D721Med (cell line): ENCODE measurements at regions not wholly inside any gene's neighbourhood (a gene's known extent, or its start where the extent isn't known, plus 50 kb on each side); places are given as distances from the start of the nearest gene placed in this dataset.
"Not testable (repeated sequence)": the region's sequence is repeated elsewhere in the genome, so short reads cannot be mapped to it uniquely, and the experiment has no call there.

Experiments used
- DNase-seq: peaks from one replicate; pipeline ENCODE4 v3.0.0; 2011; ENCODE audit warnings: low spot score; ENCODE audit not compliant: insufficient read length
- FAIRE-seq: peaks from 2 replicates; lab custom pipeline; 2011; peaks lifted over from hg19 to GRCh38; lab: Jason Lieb, UNC
- TF ChIP-seq, protein P1 (sequence below): IDR thresholded peaks from 2 replicates; pipeline ENCODE4 v1.5.1; 2012; ENCODE audit warnings: mild to moderate bottlenecking, control low read depth; ENCODE audit not compliant: insufficient read depth; ENCODE audit errors: missing control alignments

DNA sequence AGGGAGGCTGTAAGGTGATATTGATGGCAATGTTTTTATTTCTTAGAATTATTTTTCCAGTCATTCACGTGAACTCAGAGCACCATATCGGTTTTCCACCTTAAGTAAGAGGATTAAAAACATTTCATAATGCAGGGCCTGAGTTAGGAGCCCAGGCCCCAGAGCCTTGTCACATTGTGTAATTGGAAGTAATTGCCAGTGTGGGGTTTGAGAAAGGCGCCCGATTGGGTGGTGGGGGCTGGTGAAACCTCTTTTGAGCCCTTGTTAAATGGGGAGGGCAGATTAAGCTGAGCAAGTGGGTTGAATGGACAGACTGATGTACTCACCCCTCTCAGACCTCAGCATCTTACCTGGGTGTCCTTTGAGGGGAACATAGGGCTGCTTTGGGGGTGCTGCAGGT is 116.7 kb upstream of the PITX1 start:
- TF ChIP-seq, protein P1, sequence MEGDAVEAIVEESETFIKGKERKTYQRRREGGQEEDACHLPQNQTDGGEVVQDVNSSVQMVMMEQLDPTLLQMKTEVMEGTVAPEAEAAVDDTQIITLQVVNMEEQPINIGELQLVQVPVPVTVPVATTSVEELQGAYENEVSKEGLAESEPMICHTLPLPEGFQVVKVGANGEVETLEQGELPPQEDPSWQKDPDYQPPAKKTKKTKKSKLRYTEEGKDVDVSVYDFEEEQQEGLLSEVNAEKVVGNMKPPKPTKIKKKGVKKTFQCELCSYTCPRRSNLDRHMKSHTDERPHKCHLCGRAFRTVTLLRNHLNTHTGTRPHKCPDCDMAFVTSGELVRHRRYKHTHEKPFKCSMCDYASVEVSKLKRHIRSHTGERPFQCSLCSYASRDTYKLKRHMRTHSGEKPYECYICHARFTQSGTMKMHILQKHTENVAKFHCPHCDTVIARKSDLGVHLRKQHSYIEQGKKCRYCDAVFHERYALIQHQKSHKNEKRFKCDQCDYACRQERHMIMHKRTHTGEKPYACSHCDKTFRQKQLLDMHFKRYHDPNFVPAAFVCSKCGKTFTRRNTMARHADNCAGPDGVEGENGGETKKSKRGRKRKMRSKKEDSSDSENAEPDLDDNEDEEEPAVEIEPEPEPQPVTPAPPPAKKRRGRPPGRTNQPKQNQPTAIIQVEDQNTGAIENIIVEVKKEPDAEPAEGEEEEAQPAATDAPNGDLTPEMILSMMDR = no peak
- DNase-seq = no peak
- no peak for FAIRE-seq

DNA sequence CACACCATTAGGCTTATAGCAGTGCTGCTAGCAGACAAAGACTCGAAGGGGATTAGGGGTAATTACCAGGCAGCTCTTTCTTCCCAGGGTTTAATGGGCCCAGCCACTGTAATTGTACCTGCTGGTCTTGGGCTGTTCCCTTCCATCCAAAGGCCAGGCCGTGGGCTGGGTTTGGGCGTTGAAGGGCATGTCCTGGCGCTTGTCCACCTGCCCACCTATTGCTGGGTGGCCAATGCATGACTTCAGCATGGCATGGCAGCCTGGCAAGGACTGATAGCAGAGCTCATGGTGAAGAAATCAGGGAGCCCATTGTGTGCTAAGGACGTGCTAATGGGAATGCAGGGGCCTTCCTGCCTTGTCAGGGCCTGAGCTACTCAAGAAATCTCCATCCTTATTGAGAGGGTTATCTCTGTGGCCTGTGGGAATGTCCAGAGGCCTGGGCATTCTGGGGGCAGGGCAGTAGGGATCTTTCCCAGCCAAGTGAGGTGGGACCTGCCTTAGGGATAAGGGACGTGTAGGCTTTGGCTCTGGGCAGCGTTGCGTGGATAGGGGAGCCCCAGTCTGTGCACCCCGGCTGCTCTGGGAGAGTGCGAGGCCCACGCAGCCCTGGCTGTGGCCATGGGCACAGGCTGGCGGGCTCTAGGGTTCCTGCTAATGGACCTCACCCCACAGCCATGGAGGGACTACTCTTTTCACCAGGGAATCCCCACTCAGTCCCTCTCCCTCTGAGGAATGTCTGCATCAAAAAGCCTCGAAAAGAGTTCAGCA is 116.1 kb upstream of the PITX1 start:
- TF ChIP-seq, protein P1 = no peak
- no peak for FAIRE-seq
- DNase-seq = peak; percentile 60

DNA sequence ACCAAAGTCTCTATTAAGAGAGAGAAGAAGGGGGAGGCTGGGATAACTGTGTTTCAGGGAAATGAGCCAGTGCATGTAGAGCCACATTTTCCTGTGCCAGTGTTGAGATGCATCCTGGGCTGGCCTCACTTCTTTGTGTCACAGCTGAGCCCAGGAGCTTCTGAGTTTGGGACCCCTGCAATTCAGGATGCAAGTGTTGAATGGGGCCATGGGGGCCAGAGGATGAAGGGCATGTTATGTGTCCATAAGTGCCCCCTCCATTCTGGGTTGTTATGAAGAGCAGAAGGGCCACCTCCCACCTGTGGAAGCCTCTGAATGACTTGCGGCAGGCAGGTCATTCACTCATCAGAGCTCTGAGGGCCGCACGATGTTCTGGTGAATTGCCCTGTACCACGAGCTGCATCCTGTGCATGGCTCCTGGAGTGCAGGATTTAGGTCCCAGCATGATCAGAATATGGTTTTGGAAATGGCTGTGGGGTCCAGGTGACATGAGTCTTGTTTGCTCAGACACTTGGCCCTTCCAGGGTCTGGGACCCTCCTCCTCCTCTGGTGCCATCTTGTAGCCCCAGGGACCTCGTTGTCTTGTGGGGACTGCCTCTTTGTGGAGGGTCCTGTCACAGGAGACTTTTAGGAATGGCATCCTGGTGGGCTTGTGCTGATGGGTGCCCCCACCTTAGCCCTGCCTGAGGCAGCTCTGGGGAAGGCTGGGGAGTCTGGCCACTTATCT is 115.4 kb upstream of the PITX1 start:
- FAIRE-seq = no peak
- TF ChIP-seq, protein P1 = no peak
- no peak for DNase-seq

DNA sequence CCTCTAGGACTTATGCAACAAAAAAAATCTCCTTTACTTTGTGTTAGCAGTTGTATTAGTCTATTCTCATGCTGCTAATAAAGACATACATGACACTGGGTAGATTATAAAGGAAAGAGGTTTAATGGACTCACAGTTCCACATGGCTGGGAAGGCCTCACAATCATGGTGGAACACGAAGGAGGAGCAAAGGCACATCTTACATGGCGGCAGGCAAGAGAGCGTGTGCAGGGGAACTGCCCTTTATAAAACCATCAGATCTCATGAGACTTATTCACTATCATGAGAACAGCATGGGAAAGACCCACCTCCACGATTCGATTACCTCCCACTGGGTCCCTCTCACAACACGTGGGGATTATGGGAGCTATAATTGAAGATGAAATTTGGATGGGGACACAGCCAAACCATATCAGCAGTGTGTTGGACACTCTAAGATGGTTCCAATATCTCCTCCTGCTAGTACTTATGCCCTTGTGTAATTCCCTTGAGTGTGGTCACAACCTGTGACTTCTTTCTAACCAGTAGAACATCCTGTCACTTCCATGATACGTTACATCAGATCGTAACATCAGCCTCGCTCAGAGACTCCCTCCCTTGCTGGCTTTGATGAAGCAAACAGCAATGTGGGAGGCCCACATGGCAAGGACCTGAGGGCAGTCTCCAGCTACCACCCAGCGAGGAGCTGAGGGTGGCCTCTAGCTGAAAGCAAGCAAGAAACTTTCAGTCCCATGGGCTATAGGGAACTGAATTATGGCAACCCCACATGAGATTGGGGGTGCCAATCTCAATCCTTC is 113.5 kb upstream of the PITX1 start:
- FAIRE-seq = no peak
- TF ChIP-seq, protein P1 = no peak

DNA sequence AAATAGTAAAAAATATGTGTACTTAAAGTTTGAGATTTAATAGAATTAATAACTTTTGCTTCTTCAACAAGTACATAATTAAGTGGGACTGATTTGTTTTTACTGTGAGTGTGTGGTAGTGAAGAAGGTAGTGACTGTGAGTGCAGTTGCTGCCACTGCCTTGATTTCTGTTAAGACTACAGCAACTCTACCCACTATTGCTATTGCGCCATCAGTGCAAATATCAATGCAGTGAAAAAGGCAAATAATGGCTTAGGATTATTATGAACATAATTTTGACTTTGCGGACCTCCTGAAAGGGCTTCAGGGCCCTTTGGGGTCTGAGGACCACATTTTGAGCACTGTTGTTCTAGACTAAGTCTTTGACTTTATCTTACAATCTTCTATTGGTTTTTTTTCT is 112.0 kb upstream of the PITX1 start:
- DNase-seq (no peak), FAIRE-seq (no peak)
- TF ChIP-seq, protein P1 = no peak

More for the DNA sequence above, 113.5 kb upstream of the PITX1 start:
- no peak for DNase-seq

DNA sequence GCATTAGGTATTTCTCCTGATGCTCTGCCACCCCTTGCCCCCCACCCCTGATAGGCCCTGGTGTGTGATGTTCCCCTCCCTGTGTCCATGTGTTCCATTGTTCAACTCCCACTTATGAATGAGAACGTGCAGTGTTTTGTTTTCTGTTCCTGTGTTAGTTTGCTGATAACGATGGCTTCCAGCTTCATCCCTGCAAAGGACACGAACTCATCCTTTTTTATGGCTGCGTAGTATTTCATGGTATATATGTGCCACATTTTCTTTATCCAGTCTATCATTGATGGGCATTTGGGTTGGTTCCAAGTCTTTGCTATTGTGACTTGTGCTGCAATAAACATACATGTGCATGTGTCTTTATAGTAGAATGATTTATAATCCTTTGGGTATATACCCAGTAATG is 109.7 kb upstream of the PITX1 start:
- not testable (repeated sequence) for DNase-seq, FAIRE-seq
